ENCODE measurements at regions not wholly inside any gene's neighbourhood (a gene's known extent, or its start where the extent isn't known, plus 50 kb on each side); places are given as distances from the start of the nearest gene placed in this dataset.

DNA sequence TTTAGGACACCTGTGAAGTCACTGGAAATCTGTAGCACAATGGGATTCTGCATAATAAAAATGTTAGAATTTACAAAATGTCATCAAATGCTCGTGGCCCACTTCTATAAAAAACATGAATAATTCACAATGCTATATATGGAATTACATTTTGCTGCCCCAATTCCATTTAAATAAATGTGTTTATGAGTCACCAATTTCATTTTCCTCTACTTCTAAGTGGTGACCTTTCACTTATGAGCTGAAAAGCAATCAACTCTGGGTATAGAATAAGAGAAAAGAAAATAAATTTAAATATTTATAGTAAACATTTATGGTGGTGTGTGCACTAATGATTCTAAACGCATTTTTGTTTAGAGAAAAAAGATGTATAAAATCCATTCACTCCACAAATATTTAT is 516.7 kb upstream of the MIR17HG start:
- WGBS, result 61% methylated on average over 2 of the region's 2 CpGs
- H3K4me1 ChIP-seq (ENCODE audit: control insufficient read depth in 4 of 4, insufficient read depth in 4 of 4, low read length in 3 of 4), result no peaks in the 10 kb centered on the region
- no peak for TF ChIP-seq HNF4A (conservative IDR thresholded peaks at IDR 0.05)
- TF ChIP-seq SP1 (IDR thresholded peaks at IDR 0.05), result no peak
- TF ChIP-seq YY1 (IDR thresholded peaks at IDR 0.05), result no peak
- TF ChIP-seq, protein P1, sequence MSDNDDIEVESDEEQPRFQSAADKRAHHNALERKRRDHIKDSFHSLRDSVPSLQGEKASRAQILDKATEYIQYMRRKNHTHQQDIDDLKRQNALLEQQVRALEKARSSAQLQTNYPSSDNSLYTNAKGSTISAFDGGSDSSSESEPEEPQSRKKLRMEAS (IDR thresholded peaks at IDR 0.05), result no peak
- no peak for TF ChIP-seq RXRA (IDR thresholded peaks at IDR 0.05)
- TF ChIP-seq HNF4G (IDR thresholded peaks at IDR 0.05), result no peak
- H3K9ac ChIP-seq (ENCODE audit: low read depth in 1 of 2, low read length in 2 of 2), result no peak overlapping the region
- no peak for DNase-seq (ENCODE audit: low spot score)
- H3K36me3 ChIP-seq (ENCODE audit: control insufficient read depth in 4 of 4, insufficient read depth in 3 of 4, low read depth in 1 of 4, low read length in 3 of 4), result no peaks in the 10 kb centered on the region
- H3K4me3 ChIP-seq (ENCODE audit: low read depth in 1 of 3, low read length in 3 of 3), result no peak overlapping the region
- H3K27ac ChIP-seq (ENCODE audit: low read depth in 1 of 2, low read length in 2 of 2), result no peak overlapping the region
- no peaks in the 10 kb centered on the region for H3K9me3 ChIP-seq (ENCODE audit: control insufficient read depth in 4 of 4, low read length in 3 of 4)
- no peaks in the 10 kb centered on the region for H3K27me3 ChIP-seq (ENCODE audit: control insufficient read depth in 4 of 4, insufficient read depth in 4 of 4, low read length in 3 of 4)

DNA sequence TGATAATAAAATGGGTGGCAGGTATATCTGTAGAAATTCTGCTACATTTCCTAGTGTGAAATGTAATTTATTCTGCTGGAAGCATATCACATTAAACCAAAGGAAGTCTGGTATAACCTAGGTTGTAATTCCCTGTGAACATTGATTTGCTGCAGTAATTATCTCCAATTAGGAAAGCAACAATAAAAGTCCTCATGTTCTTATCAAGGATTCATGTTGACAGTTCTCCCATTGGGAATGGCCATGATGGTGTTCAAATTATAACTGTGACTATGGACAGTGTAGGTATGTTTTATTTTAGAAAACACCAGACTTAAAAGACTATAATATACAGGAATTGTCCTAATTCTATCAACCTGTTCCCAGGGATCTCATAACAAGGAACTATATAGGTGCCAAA is 513.5 kb upstream of the MIR17HG start:
- Histone ChIP-seq H3K36me3 (ENCODE audit: control insufficient read depth in 4 of 4, insufficient read depth in 3 of 4, low read depth in 1 of 4, low read length in 3 of 4) (no peaks in the 10 kb centered on the region), H3K27ac (ENCODE audit: low read depth in 1 of 2, low read length in 2 of 2) (no peak overlapping the region), H3K9me3 (ENCODE audit: control insufficient read depth in 4 of 4, low read length in 3 of 4) (no peaks in the 10 kb centered on the region), H3K9ac (ENCODE audit: low read depth in 1 of 2, low read length in 2 of 2) (no peak overlapping the region), H3K4me1 (ENCODE audit: control insufficient read depth in 4 of 4, insufficient read depth in 4 of 4, low read length in 3 of 4) (no peaks in the 10 kb centered on the region), H3K4me3 (ENCODE audit: low read depth in 1 of 3, low read length in 3 of 3) (no peak overlapping the region), H3K27me3 (ENCODE audit: control insufficient read depth in 4 of 4, insufficient read depth in 4 of 4, low read length in 3 of 4) (no peaks in the 10 kb centered on the region)
- DNase-seq (ENCODE audit: low spot score), result no peak
- TF ChIP-seq RXRA (IDR thresholded peaks at IDR 0.05) (no peak), NR2F2 (IDR thresholded peaks at IDR 0.05) (no peak), FOXA1 (IDR thresholded peaks at IDR 0.05) (no peak), JUND (IDR thresholded peaks at IDR 0.05) (no peak)
- TF ChIP-seq, protein P2, sequence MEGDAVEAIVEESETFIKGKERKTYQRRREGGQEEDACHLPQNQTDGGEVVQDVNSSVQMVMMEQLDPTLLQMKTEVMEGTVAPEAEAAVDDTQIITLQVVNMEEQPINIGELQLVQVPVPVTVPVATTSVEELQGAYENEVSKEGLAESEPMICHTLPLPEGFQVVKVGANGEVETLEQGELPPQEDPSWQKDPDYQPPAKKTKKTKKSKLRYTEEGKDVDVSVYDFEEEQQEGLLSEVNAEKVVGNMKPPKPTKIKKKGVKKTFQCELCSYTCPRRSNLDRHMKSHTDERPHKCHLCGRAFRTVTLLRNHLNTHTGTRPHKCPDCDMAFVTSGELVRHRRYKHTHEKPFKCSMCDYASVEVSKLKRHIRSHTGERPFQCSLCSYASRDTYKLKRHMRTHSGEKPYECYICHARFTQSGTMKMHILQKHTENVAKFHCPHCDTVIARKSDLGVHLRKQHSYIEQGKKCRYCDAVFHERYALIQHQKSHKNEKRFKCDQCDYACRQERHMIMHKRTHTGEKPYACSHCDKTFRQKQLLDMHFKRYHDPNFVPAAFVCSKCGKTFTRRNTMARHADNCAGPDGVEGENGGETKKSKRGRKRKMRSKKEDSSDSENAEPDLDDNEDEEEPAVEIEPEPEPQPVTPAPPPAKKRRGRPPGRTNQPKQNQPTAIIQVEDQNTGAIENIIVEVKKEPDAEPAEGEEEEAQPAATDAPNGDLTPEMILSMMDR (IDR thresholded peaks at IDR 0.05; ENCODE audit: low read depth, low read length, missing input control), result no peak
- TF ChIP-seq, protein P3, sequence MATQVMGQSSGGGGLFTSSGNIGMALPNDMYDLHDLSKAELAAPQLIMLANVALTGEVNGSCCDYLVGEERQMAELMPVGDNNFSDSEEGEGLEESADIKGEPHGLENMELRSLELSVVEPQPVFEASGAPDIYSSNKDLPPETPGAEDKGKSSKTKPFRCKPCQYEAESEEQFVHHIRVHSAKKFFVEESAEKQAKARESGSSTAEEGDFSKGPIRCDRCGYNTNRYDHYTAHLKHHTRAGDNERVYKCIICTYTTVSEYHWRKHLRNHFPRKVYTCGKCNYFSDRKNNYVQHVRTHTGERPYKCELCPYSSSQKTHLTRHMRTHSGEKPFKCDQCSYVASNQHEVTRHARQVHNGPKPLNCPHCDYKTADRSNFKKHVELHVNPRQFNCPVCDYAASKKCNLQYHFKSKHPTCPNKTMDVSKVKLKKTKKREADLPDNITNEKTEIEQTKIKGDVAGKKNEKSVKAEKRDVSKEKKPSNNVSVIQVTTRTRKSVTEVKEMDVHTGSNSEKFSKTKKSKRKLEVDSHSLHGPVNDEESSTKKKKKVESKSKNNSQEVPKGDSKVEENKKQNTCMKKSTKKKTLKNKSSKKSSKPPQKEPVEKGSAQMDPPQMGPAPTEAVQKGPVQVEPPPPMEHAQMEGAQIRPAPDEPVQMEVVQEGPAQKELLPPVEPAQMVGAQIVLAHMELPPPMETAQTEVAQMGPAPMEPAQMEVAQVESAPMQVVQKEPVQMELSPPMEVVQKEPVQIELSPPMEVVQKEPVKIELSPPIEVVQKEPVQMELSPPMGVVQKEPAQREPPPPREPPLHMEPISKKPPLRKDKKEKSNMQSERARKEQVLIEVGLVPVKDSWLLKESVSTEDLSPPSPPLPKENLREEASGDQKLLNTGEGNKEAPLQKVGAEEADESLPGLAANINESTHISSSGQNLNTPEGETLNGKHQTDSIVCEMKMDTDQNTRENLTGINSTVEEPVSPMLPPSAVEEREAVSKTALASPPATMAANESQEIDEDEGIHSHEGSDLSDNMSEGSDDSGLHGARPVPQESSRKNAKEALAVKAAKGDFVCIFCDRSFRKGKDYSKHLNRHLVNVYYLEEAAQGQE (IDR thresholded peaks at IDR 0.05), result no peak

DNA sequence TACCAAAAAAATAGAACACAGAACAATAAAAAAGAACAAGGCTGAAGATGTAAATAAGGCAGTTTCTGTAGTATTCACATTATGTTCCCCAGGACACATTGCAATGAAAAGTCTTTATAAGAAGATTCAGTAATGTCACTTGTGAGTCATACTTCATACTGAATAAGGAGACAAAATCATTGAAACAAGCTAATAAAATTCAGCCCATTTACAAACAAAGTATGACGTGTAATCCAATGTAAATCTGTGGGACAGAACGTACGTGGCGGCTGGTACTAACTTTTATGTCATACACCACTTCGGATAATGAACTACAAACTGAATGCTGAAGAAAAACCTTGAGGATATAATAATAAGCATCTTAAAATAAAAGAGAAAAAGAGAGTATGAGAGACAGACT is 512.8 kb upstream of the MIR17HG start:
- Histone ChIP-seq H3K9ac (ENCODE audit: low read depth in 1 of 2, low read length in 2 of 2) (no peak overlapping the region), H3K27ac (ENCODE audit: low read depth in 1 of 2, low read length in 2 of 2) (no peak overlapping the region), H3K9me3 (ENCODE audit: control insufficient read depth in 4 of 4, low read length in 3 of 4) (no peaks in the 10 kb centered on the region), H3K4me3 (ENCODE audit: low read depth in 1 of 3, low read length in 3 of 3) (no peak overlapping the region), H3K36me3 (ENCODE audit: control insufficient read depth in 4 of 4, insufficient read depth in 3 of 4, low read depth in 1 of 4, low read length in 3 of 4) (no peaks in the 10 kb centered on the region), H3K27me3 (ENCODE audit: control insufficient read depth in 4 of 4, insufficient read depth in 4 of 4, low read length in 3 of 4) (no peaks in the 10 kb centered on the region), H3K4me1 (ENCODE audit: control insufficient read depth in 4 of 4, insufficient read depth in 4 of 4, low read length in 3 of 4) (no peaks in the 10 kb centered on the region)
- DNase-seq (ENCODE audit: low spot score), result no peak
- no peak for TF ChIP-seq RAD21 (IDR thresholded peaks at IDR 0.05)
- TF ChIP-seq, protein P3 (IDR thresholded peaks at IDR 0.05), result no peak
- no peak for TF ChIP-seq TAF1 (conservative IDR thresholded peaks at IDR 0.05)
- no peak for TF ChIP-seq JUND (IDR thresholded peaks at IDR 0.05)
- no peak for TF ChIP-seq HNF4A (conservative IDR thresholded peaks at IDR 0.05)
- TF ChIP-seq RXRA (IDR thresholded peaks at IDR 0.05), result no peak
- TF ChIP-seq, protein P2 (IDR thresholded peaks at IDR 0.05; ENCODE audit: low read depth, low read length, missing input control), result no peak
- no peak for TF ChIP-seq SP1 (IDR thresholded peaks at IDR 0.05)
- TF ChIP-seq, protein P4, sequence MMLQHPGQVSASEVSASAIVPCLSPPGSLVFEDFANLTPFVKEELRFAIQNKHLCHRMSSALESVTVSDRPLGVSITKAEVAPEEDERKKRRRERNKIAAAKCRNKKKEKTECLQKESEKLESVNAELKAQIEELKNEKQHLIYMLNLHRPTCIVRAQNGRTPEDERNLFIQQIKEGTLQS (IDR thresholded peaks at IDR 0.05), result no peak
- TF ChIP-seq HNF4G (IDR thresholded peaks at IDR 0.05), result no peak
- TF ChIP-seq NR2F2 (IDR thresholded peaks at IDR 0.05), result no peak
- 80% methylated on average over 5 of the region's 5 CpGs for WGBS

Measured in liver (tissue), 8 donors.